Left colon (tissue), 2 donors: ENCODE measurements at regions not wholly inside any gene's neighbourhood (a gene's known extent, or its start where the extent isn't known, plus 50 kb on each side); places are given as distances from the start of the nearest gene placed in this dataset.
A peak's percentile ranks its signal among the peaks of the same experiment; 100 is the strongest.

Source experiments
- ATAC-seq: fragments of 200-7000 bp; cut with Tn5 transposase; one replicate; pipeline ENCODE4 v1.9.1; 2020; ENCODE audit warnings: mild to moderate bottlenecking, moderate library complexity
- DNase-seq, 2 donors: peaks; one replicate each; pipeline ENCODE4 v3.0.0-alpha.2; 2020
- intact Hi-C, 2 donors: fragments of 100-400 bp; cut with DNase I in 1 of 2; cut with micrococcal nuclease in 1 of 2; formaldehyde crosslinking; loops; one replicate each; pipeline versions ENCODE4 v1.11.2 to v1.14.0; 2022; cut with DNase I, micrococcal nuclease
- donor health status: DM: no; HTN: no; CAD: no.
- donor health status: DM: yes; HTN: yes; CAD: no.

DNA sequence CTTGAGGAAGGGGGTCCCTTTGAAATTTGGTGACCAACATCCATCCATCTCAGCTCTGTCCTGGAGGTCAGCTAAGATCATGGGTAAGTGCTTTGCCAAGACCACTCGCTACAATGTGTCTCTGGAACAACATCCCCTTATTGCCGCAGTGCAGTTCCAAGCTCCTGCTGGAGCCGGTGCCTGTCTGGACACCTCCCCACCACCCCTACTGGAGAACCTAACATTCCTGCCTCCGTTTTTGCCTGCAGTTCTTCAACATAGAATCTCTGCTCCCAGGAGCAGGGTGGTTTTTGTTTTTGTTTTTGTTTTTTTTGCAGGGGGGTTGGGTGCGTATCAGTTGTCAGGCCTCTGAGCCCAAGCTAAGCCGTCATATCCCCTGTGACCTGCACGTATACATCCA lies 51.2 kb upstream of the FXYD4 start:
- ATAC-seq (no peak), DNase-seq (no peak)
- intact Hi-C loops: no loop called here

DNA sequence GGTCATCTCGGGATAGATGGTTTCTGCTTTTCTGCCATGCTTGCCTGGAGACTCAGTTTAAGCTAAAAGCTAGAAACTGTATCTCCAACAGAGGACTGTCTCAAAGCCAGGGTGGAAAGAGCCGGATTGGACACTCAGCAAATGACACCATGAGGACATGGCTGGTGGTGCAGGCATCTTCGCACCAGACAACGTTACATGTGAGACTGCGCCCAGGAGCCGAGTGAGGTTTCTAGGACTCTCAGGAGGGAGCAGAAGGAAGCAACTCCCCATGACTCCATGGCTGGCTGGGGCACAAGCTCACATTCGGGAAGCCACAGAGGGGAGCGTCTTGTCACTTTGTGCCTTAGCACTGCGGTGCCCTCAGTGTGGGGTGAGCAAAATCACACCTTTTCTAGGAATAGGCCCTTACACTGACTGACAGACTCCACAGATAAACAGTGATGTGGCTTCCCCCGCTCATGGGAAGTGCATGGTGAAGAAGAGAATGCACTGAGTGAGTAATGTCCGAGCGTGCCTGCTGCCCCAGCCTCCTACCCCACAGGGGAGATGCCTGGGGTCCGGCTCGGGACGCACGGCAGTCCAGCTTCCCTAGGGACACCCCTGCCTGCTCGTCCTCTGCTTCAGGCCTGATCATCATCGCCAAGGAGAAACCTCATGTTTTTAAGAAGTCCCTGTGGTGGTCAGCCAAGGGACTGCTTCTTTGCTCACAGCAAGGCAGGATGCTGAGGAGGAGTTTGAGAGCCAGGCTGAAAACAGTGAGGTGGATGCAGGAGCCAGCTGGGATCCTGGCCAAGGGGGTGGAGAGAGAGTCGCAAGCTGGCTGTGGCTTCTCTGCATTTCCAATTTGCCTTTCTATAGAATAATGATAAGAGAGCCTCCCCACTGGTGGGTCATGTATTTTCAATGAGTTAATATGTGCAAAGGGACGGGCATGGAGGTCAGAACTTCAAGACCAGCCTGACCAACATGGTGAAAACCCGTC lies 52.2 kb upstream of the FXYD4 start:
- intact Hi-C loops: no loop called here
- DNase-seq (no peak), ATAC-seq (no peak)

DNA sequence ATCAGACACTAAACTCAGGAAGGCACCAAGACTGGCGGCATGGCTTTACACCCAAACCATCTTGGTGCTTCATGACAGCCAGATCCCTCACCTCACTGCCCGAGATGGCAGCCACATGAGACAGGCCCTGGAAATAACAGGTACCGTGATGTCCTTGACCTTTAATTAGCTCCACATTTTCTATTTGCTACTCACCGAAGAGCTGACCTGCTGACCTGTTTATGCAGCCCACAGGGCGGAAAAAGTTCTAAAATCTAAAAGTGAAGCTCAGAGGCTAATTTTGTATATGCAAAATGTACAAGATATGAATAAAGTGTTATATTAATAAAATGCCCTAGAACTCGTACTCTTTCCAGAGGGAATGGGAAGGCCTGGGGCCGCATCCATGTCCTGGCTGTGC lies 51.6 kb upstream of the RASGEF1A start:
- DNase-seq (no peak), ATAC-seq (no peak)
- intact Hi-C loops: no loop called here

DNA sequence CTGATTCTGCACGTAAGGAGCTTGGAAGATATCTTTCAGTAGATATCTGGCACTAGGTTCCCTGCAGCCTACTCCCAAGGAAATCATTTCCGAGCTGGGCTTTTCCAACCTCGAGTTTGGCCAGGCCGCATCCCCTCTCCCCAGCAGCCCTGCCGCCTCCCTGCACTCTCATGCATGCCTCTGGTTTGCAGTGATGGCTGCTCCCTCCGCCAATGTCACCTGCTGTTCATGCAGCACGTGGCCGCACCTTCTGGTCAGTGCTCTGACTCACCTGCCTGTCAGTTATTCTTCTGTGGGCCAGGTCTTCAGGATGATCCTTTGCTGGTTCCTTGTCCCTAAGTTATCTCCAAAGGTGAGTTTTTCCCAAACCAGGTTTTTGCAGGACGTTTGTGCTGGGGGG lies 50.6 kb upstream of the RASGEF1A start:
- ATAC-seq: no peak
- intact Hi-C loops: no loop called here

DNA sequence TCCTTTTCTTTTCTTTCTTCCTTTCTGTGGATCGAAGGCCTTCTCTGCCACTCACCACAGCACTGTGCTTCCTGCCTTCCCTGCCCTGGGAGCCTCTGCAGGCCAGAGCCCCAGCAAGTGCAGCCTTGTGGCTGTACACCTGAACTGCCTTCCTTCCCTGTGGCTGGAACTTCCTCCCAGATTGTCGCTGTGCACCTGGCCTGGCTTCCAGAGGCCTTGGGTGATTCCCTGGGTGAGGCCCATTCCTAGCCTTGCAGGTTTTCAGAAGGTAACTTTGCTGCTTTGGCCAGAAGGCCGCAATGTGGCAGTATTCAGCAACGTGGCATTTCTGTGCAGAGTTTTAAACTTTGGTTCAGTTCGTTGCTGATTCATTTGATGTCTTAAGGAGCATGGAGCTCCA lies 50.1 kb upstream of the RASGEF1A start:
- peak; percentile 62 to 73 for DNase-seq
- ATAC-seq: peak; percentile 84
- intact Hi-C loops: no loop called here

More for the DNA sequence above, 50.6 kb upstream of the RASGEF1A start:
- DNase-seq: no peak
